H1 (cell line): ENCODE measurements at regions not wholly inside any gene's neighbourhood (a gene's known extent, or its start where the extent isn't known, plus 50 kb on each side); places are given as distances from the start of the nearest gene placed in this dataset.

Source experiments
- CTCF ChIA-PET: fragments of 300-600 bp; sonication (Branson Sonifier 250); formaldehyde crosslinking; loops from one replicate; lab custom pipeline; 2021; ENCODE audit not compliant: partially characterized antibody; lab: Charles Lee
- POLR2A ChIA-PET: fragments of 300-600 bp; sonication (Branson Sonifier 250); formaldehyde crosslinking; loops from one replicate; lab custom pipeline; 2021; ENCODE audit warnings: inconsistent platforms; ENCODE audit not compliant: partially characterized antibody; lab: Charles Lee
- DNase-seq, 2 experiments: peaks; one replicate each; pipeline versions ENCODE4 v3.0.0 to v3.0.0-alpha.2; 2010 to 2022; ENCODE audit warnings: low spot score in 2 of 2, low read depth in 1 of 2, mixed read lengths in 1 of 2
- FAIRE-seq: peaks from 2 replicates; lab custom pipeline; 2011; peaks lifted over from hg19 to GRCh38; lab: Jason Lieb, UNC
- H2AFZ ChIP-seq: 2 replicates; pipeline ENCODE4 v1.8.1; 2012; ENCODE audit warnings: low read length, inconsistent platforms
- H2AK5ac ChIP-seq: 2 replicates; pipeline ENCODE4 v1.6.1; 2013; ENCODE audit warnings: low read depth, low read length
- H2BK120ac ChIP-seq: replicated peaks from 2 replicates; pipeline ENCODE3; 2013; ENCODE audit warnings: low read depth, low read length, inconsistent platforms
- H2BK12ac ChIP-seq: 2 replicates; pipeline ENCODE4 v1.6.1; 2013; ENCODE audit warnings: low read depth, low read length
- H2BK15ac ChIP-seq: 2 replicates; pipeline ENCODE4 v1.6.1; 2013; ENCODE audit warnings: low read length
- H2BK20ac ChIP-seq: 2 replicates; pipeline ENCODE4 v1.6.1; 2013; ENCODE audit warnings: low read length
- H2BK5ac ChIP-seq: 2 replicates; pipeline ENCODE4 v1.6.1; 2013; ENCODE audit warnings: low read depth, low read length
- H3K14ac ChIP-seq: 2 replicates; pipeline ENCODE4 v1.6.1; 2013; ENCODE audit warnings: inconsistent platforms; ENCODE audit not compliant: insufficient read length
- H3K18ac ChIP-seq: 2 replicates; pipeline ENCODE4 v1.6.1; 2013; ENCODE audit warnings: low read length; ENCODE audit errors: extremely low read depth
- H3K23ac ChIP-seq: 2 replicates; pipeline ENCODE4 v1.6.1; 2013; ENCODE audit warnings: inconsistent platforms; ENCODE audit not compliant: insufficient read length
- H3K23me2 ChIP-seq: 2 replicates; pipeline ENCODE4 v1.6.1; 2013; ENCODE audit warnings: low read depth, low read length
- H3K27ac ChIP-seq: 2 replicates; pipeline ENCODE4 v1.6.1; 2011; ENCODE audit warnings: low read depth, low read length, inconsistent platforms
- H3K27me3 ChIP-seq, 4 experiments: replicated peaks in 1 of 4; 1 replicate in 1 of 4; 2 replicates in 3 of 4; pipeline versions ENCODE4 v1.6.1 to v1.8.1; 2011 to 2013; ENCODE audit warnings: low read length in 3 of 4, mild to moderate bottlenecking in 3 of 4, inconsistent platforms in 2 of 4, mixed read lengths in 2 of 4, moderate library complexity in 1 of 4; ENCODE audit not compliant: control insufficient read depth in 3 of 4, insufficient read depth in 3 of 4; ENCODE audit errors: extremely low read depth in 1 of 4
- H3K36me3 ChIP-seq, 4 experiments: 2 replicates each; pipeline versions ENCODE4 v1.6.1 to v1.8.1; 2011 to 2013; ENCODE audit warnings: mild to moderate bottlenecking in 4 of 4, low read length in 3 of 4, moderate library complexity in 2 of 4, control low read depth in 1 of 4, inconsistent platforms in 1 of 4; ENCODE audit not compliant: insufficient read depth in 4 of 4, control insufficient read depth in 2 of 4
- H3K4ac ChIP-seq: replicated peaks from 2 replicates; pipeline ENCODE3; 2013; ENCODE audit warnings: low read length, low read depth, mixed read lengths, inconsistent platforms; ENCODE audit not compliant: insufficient read length
- H3K4me1 ChIP-seq, 4 experiments: replicated peaks in 1 of 4; 1 replicate in 1 of 4; 2 replicates in 3 of 4; pipeline versions ENCODE4 v1.6.1 to v1.8.1; 2011 to 2013; ENCODE audit warnings: low read length in 3 of 4, inconsistent platforms in 2 of 4, mixed read lengths in 1 of 4; ENCODE audit not compliant: insufficient read depth in 4 of 4, control insufficient read depth in 3 of 4
- H3K4me2 ChIP-seq, 2 experiments: 2 replicates each; pipeline versions ENCODE4 v1.6.1 to v1.8.1; 2011 to 2013; ENCODE audit warnings: low read depth in 2 of 2, low read length in 2 of 2, control low read depth in 1 of 2, inconsistent platforms in 1 of 2, mild to moderate bottlenecking in 1 of 2; ENCODE audit not compliant: insufficient read depth in 1 of 2
- H3K4me3 ChIP-seq, 4 experiments: fragments of 200-600, 300-600 bp in 1 of 4; sonication (generic), shearing (Covaris generic), sonication (Bioruptor Twin) in 1 of 4; 2 replicates each; pipeline versions ENCODE4 v1.5.1 to v1.8.1; 2011 to 2016; ENCODE audit warnings: low read length in 4 of 4, low read depth in 3 of 4, control low read depth in 2 of 4, inconsistent platforms in 2 of 4, mild to moderate bottlenecking in 2 of 4, mixed read lengths in 1 of 4, moderate library complexity in 1 of 4; ENCODE audit not compliant: insufficient read depth in 2 of 4; ENCODE audit errors: extremely low read depth in 1 of 4
- H3K56ac ChIP-seq: replicated peaks from 2 replicates; pipeline ENCODE3; 2013; ENCODE audit warnings: low read depth, mild to moderate bottlenecking, mixed read lengths, low read length, inconsistent platforms; ENCODE audit not compliant: insufficient read length
- H3K79me1 ChIP-seq: 2 replicates; pipeline ENCODE4 v1.6.1; 2013; ENCODE audit warnings: low read depth, low read length, control low read depth
- H3K79me2 ChIP-seq, 2 experiments: 2 replicates each; pipeline versions ENCODE4 v1.6.1 to v1.8.1; 2012 to 2013; ENCODE audit warnings: low read length in 2 of 2, mild to moderate bottlenecking in 2 of 2, inconsistent platforms in 1 of 2; ENCODE audit not compliant: insufficient read depth in 2 of 2, control insufficient read depth in 1 of 2
- H3K9ac ChIP-seq, 4 experiments: replicated peaks in 1 of 4; 1 replicate in 1 of 4; 2 replicates in 3 of 4; pipeline versions ENCODE4 v1.6.1 to v1.8.1; 2011 to 2013; ENCODE audit warnings: low read depth in 3 of 4, low read length in 3 of 4, control low read depth in 2 of 4, mild to moderate bottlenecking in 2 of 4, moderate library complexity in 2 of 4, inconsistent platforms in 1 of 4; ENCODE audit errors: extremely low read depth in 1 of 4
- H3K9me3 ChIP-seq, 2 experiments: 2 replicates each; pipeline versions ENCODE4 v1.6.1 to v1.8.1; 2012 to 2013; ENCODE audit warnings: mild to moderate bottlenecking in 2 of 2, moderate library complexity in 2 of 2, control low read depth in 1 of 2, inconsistent platforms in 1 of 2, low read depth in 1 of 2, low read length in 1 of 2, mixed read lengths in 1 of 2; ENCODE audit not compliant: insufficient read depth in 2 of 2
- H4K20me1 ChIP-seq, 2 experiments: replicated peaks in 1 of 2; 2 replicates each; pipeline versions ENCODE3 to v1.8.1; 2011 to 2013; ENCODE audit warnings: inconsistent platforms in 2 of 2, low read length in 2 of 2, mild to moderate bottlenecking in 1 of 2; ENCODE audit not compliant: insufficient read depth in 2 of 2, control insufficient read depth in 1 of 2
- H4K5ac ChIP-seq: 2 replicates; pipeline ENCODE4 v1.6.1; 2013; ENCODE audit warnings: low read length, low read depth, mixed read lengths, inconsistent platforms; ENCODE audit not compliant: insufficient read length
- H4K8ac ChIP-seq: 2 replicates; pipeline ENCODE4 v1.8.0; 2013; ENCODE audit warnings: mild to moderate bottlenecking, moderate library complexity, low read length, inconsistent platforms; ENCODE audit not compliant: insufficient read depth; ENCODE audit errors: extremely low read depth
- H4K91ac ChIP-seq: replicated peaks from 2 replicates; pipeline ENCODE3; 2013; ENCODE audit warnings: low read length, mixed read lengths, inconsistent platforms; ENCODE audit not compliant: insufficient read length
- PHF8 ChIP-seq: fragments of 200-600 bp; sonication (generic); conservative IDR thresholded peaks from 2 replicates; pipeline ENCODE4 v1.7.1; 2012; ENCODE audit warnings: low read depth, mild to moderate bottlenecking, inconsistent platforms, low read length, moderate library complexity
- WGBS, 2 experiments: shearing (Covaris generic) in 1 of 2; methylation state at CpG; one replicate each; pipeline versions ENCODE4 v1.1.6 to v1.1.7; 2013 to 2015; ENCODE audit warnings: low lambda C conversion rate in 2 of 2, mixed read lengths in 2 of 2, inconsistent platforms in 1 of 2, low coverage in 1 of 2, missing lambda C conversion rate in 1 of 2; ENCODE audit not compliant: insufficient replicate concordance in 2 of 2, insufficient coverage in 1 of 2, insufficient read length in 1 of 2; ENCODE audit errors: extremely low coverage in 1 of 2, missing lambda C conversion rate in 1 of 2; 5-methylcytosine and 5-hydroxymethylcytosine counted together
- TF ChIP-seq, protein P1 (sequence below): IDR thresholded peaks from 2 replicates; pipeline ENCODE4 v1.6.1; 2012; ENCODE audit warnings: inconsistent platforms

DNA sequence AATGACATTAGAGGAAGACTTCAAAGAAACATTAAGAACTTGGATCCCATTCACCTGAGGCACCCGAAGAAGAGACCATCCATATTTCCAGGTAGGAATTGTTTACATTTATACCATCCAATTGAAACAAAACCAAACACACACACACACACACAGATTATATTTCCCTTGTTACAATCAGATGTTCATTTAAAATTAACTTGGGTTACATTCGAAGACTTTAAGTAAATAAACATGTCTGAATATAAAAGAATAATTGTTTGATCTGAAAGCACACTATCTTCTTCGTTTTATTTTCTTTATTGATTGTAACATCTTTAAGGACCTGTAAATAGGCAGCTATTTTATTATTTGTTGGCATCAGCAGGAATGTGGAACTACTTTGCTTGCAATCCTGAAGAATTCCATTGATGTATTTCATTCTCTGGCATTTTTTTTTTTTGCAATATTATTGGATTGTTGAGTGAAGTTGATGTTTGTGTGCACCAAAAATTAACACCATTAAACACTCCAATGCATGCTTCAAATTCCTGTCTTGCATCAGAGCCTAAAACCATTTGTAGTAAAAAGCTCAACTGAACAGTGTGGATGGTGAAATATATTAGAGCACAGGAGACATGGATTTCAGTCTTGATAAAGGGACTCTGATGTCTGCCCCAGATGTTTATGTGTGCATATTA, 85.3 kb upstream of the FRY start:
- Histone ChIP-seq H3K4me1 (peaks cover 0 to 2% (median 0%) of the 10 kb centered on the region in 4 experiments; a peak in 2 of 7 replicates), H3K36me3 (no peaks in the 10 kb centered on the region), H3K4ac (no peak overlapping the region), H2AK5ac (no peak overlapping the region), H4K91ac (no peak overlapping the region), H3K23ac (no peak overlapping the region), H2BK12ac (no peak overlapping the region), H2BK15ac (no peak overlapping the region), H2BK5ac (no peak overlapping the region), H3K4me3 (no peak overlapping the region), H4K20me1 (no peaks in the 10 kb centered on the region), H4K8ac (no peak overlapping the region), H3K56ac (no peak overlapping the region), H3K14ac (no peak overlapping the region), H3K79me1 (no peaks in the 10 kb centered on the region), H3K27ac (no peak overlapping the region), H3K27me3 (no peaks in the 10 kb centered on the region), H3K9ac (no peak overlapping the region), H3K23me2 (no peaks in the 10 kb centered on the region), H2BK120ac (no peak overlapping the region), H3K9me3 (no peaks in the 10 kb centered on the region), H4K5ac (no peak overlapping the region), H3K79me2 (no peaks in the 10 kb centered on the region), H3K18ac (no peak overlapping the region), H2BK20ac (no peak overlapping the region), H2AFZ (no peak overlapping the region), H3K4me2 (0 out of 4 replicates have a peak overlapping the region, but pooled peaks of 1 of the 2 experiments have one; percentile 16)
- CTCF ChIA-PET, result interaction anchor here (0.6 to 4.5 kb wide), 6 partner anchors 17 to 322 kb away, joined by 3 to 15 read pairs (median 3); no protein-coding TSS in a partner anchor
- DNase-seq, result no peak
- no peak for TF ChIP-seq PHF8
- TF ChIP-seq, protein P1, sequence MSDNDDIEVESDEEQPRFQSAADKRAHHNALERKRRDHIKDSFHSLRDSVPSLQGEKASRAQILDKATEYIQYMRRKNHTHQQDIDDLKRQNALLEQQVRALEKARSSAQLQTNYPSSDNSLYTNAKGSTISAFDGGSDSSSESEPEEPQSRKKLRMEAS, result no peak
- WGBS, 2 experiments, result 84% methylated on average over 3 of the region's 3 CpGs; no CpG with 5 or more reads in 1 of the 2 experiments
- FAIRE-seq, result no peak
- POLR2A ChIA-PET, result interaction anchor here (0.7 to 1.4 kb wide), 2 partner anchors 369 to 1208 kb away, joined by 3 to 4 read pairs; partner anchors contain the start of genes BRCA2 and ZAR1L
